ENCODE measurements at regions not wholly inside any gene's neighbourhood (a gene's known extent, or its start where the extent isn't known, plus 50 kb on each side); places are given as distances from the start of the nearest gene placed in this dataset.
"Not testable (repeated sequence)": the region's sequence is repeated elsewhere in the genome, so short reads cannot be mapped to it uniquely, and the experiment has no call there.

GRCh38 chr2:53028746-53029423 is 738.7 kb upstream of the CHAC2 start:
- no peak for ATAC-seq
- no peak for DNase-seq

DNA sequence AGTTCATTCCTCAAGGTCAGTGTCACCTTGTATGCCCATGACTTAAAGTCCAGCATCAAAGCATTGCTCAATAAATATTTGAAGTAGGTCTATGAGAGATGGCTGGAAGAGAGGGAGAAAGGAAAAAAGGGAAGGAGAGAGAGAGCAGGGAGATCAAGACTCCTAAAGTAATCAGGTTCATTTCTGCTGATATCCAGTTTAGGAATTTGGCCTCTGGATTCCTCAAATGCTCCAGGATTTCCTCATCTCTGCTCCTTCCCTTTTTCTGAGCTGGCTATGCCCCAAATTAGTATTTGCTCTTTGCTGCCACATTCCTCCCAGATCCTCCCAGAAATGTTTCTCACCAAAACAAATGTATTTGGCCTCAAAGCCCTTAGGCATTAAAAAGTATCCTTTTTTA is 739.4 kb upstream of the CHAC2 start:
- DNase-seq: no peak
- ATAC-seq: no peak

DNA sequence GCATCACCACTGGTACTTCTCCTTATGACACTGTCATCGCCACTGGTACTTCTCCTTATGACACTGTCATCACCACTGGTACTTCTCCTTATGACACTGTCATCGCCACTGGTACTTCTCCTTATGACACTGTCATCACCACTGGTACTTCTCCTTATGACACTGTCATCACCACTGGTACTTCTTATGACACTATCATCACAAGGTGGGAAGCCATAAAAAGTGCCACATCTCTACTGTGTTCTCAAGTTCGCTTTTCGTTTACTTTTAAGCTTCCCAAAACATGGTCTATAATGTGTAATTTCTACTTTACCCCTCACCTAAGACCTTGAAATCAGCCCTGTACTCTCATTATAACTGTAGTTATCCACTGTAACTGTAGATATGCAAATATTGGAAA is 745.4 kb upstream of the CHAC2 start:
- not testable (repeated sequence) for ATAC-seq, DNase-seq

- DNase-seq: no peak
- no peak for ATAC-seq
These were observed 745.8 kb upstream of the CHAC2 start for GRCh38 chr2:53021828-53022227.

DNA sequence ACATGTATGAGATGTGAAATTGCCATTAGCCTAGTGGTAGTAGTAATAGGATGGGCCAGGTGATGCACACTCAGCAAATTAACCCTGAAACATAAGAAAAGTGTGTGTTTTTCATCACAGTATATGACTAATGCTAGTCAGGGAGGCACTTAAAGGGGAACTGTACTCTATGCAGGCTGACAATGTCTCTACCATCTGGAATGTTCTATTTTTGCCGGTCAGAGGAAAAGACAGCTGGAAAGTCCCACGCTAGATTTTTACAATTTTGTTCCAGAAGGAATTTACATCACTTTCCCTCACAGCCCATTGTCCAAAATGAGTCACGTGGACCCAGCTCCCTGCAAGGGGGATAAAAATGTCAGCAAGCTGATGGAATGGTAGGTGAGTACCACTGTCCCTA is 746.3 kb upstream of the CHAC2 start:
- ATAC-seq (no peak), DNase-seq (no peak)

GRCh38 chr2:53018825-53019425 is 748.7 kb upstream of the CHAC2 start:
- DNase-seq (no peak), ATAC-seq (no peak)

- no peak for ATAC-seq
These were observed 760.6 kb upstream of the CHAC2 start for GRCh38 chr2:53006980-53007379.

DNA sequence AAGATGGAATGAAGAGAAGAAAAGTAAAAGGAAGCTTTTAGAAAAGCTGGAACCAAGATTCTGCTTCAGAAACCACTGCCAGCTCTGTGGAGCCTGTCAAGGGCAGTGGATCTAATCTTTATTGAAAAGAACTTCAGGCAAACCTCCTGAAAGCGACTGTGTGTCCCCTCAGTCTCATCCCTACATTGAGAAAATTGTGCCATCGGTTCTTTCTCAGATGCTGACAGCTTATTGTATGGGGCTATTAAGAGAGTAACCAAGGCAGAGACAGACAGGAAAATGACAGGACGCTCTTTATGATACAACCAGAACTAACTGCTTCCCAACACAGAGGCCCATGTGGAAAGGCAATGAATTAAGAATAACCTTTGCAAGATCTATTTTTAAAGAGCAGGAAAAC is 763.2 kb upstream of the CHAC2 start:
- no peak for DNase-seq
- no peak for ATAC-seq

More at GRCh38 chr2:53006980-53007379, 760.6 kb upstream of the CHAC2 start:
- DNase-seq: no peak

- no peak for DNase-seq
- ATAC-seq: no peak
These were observed 772.2 kb upstream of the CHAC2 start for GRCh38 chr2:52995424-52995823.

GRCh38 chr2:52976143-52976949 is 791.3 kb upstream of the CHAC2 start:
- DNase-seq (no peak), ATAC-seq (no peak)

DNA sequence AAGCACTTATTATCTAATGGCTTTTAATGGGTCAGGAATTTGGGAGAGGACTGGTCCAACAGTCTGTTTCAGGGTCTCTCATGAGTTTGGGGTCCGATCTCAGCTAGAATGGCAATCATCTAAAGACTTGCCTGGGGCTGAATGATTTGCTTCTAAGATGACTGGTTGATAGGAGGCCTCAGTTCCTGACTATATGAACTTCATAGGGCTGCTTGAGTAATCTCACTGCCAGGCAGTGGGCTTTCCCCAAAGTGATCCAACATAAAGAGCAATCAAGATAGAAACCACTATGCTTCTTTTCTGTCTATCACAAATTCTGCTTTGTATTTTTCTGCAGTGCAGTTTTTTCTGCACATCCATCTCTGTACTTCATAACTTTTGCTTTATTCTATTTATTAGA is 793.5 kb upstream of the CHAC2 start:
- DNase-seq: no peak
- no peak for ATAC-seq

- DNase-seq (no peak), ATAC-seq (no peak)
These were observed 797.0 kb upstream of the CHAC2 start for GRCh38 chr2:52970642-52971041.

DNA sequence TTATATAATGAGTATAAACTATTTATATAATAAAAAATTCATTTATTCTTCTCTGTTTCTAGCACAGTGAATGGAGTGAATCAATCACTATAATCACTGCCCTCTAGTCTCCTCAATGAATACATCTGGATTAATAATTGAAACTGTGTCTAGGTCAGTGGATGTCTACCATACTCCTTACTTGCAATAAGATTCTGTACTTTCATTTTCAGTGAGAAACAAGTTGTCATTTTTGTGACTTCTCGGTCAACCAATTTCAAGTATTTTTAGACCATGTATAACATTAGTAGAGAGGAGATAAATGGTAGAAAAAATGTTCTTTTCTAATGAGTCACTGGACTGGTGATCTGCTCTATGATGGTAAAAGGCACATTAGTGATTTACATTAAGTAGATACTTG is 799.6 kb upstream of the CHAC2 start:
- ATAC-seq (no peak), DNase-seq (no peak)

DNA sequence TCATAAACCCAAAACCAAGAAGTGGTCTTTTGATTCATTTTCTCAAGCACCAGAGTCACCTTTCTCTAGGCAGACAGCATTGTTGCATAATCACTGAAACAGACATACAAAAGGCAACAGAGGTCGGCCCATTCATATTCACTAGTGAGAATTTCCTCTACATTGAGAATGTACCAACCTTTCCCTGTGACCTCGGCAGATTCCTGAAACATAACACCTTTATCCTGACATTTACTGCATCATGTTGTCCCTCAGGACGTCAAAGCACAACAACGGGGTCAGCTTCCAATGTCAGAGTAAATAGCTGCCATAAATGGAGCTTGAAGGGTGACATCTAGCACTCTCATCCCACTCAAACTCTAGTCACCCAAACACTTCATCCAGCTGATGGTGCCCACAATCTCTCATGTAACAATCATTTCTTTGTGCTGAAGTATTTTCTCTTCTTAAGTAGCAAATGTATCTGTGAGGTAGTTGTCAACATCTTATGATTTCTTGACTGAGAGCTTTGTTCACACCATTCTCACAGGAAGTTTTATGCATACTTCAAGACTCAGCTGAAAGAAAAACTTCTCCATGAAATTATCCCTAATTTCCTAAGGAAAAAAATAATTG is 802.6 kb upstream of the CHAC2 start:
- ATAC-seq: no peak
- DNase-seq: no peak

DNA sequence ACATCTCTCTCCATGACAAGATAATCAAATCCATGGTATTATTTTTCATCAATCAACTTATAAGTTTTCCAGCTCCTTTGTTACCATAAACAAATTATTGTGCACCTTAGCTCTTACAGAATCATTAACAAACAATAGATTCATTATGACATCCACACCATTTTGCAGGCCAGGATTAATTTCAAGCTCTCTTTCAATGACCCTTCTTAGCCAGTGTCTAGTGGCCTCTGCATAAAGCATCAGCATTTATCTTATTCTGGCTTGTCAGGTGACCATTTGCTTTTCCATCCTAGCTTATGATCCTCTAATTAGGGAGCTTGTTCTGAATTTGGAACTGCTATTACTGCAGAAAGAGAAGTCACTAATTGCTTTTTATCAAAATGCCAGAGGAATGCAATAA is 806.2 kb upstream of the CHAC2 start:
- DNase-seq: no peak
- no peak for ATAC-seq

- ATAC-seq (no peak), DNase-seq (no peak)
These were observed 806.7 kb upstream of the CHAC2 start for GRCh38 chr2:52960881-52961280.

DNA sequence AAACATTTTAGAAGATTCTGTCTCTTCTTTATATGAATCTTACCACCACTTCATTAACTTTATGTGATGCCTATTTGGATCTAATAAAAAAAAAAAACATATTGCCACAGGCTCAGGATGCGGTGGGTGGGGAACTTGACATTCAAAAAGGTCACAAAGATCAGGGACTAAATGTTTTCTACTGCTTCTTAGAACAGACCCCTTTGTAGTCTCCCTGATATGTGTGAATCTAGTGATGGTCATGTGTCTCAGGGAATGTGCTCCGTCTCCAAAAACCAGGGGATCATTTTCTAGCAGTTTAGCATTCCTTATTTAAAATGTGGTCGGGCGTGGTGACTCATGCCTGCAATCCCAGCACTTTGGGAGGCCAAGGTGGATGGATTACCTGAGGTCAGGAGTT is 807.8 kb upstream of the CHAC2 start:
- ATAC-seq: no peak
- no peak for DNase-seq

- no peak for ATAC-seq
These were observed 810.8 kb upstream of the CHAC2 start for GRCh38 chr2:52956766-52957165.

DNA sequence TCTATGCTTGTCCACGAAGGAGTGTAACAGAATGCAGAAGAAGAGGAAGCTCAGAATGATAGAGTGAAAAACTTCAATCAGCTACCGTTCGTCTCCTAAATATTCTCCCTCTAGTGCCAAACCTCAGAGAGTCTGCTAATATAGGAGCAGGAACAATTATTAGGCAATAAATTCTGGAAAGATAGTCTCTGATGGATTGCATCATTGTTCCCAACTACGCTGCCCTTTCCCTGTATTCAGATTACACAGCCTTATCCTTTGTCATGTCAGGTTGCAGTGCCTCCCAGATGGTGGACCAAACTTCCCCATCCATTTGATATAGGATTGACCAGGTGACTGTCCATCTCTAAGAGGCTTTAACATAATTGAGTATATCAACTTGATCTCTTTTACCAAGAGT is 811.5 kb upstream of the CHAC2 start:
- ATAC-seq: no peak
- DNase-seq: no peak

More at GRCh38 chr2:52956766-52957165, 810.8 kb upstream of the CHAC2 start:
- no peak for DNase-seq

DNA sequence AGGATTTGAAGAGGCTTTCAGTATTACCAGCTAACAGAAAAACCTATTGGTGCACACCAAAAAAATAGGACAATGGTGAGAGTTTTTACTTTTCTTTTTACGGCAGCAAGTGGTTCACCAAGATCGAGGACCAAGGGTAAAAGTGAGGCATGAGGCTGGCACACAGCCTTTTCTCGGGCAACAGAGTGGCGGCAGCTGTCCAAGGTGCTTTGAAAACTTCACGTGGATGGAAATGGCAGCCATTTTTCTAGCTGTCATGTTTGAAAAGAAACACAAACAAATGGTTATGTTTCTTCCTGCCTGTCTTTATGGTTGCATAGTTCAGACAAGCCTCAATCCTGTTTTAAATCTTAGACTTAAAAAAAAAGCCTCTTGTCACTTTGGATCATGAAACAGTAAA is 812.5 kb upstream of the CHAC2 start:
- ATAC-seq: no peak

GRCh38 chr2:52940101-52940500 is 827.5 kb upstream of the CHAC2 start:
- ATAC-seq (no peak), DNase-seq (no peak)

More for the DNA sequence above, 812.5 kb upstream of the CHAC2 start:
- DNase-seq: no peak

DNA sequence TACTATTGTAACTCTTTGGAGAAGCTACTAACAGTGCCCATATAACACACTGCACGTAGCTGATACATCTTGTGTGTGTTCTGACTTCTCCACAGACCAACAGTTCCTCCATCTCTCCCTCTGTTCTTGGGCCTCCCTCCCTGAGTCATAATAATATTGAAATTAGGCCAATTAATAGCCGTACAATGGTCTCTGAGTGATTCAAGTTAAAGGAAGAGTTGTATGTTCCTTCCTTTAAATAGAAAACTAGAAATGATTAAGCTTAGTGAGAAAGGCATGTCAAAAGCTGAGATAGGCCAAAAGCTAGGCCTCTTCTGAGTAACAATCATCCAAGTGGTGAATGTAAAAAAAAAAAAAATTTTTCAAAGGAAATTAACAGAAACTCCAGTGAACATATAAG is 828.4 kb upstream of the CHAC2 start:
- DNase-seq (no peak), ATAC-seq (no peak)

GRCh38 chr2:52936029-52936428 is 831.6 kb upstream of the CHAC2 start:
- no peak for DNase-seq

More at GRCh38 chr2:52936029-52936428, 831.6 kb upstream of the CHAC2 start:
- no peak for ATAC-seq

Data from stimulated activated naive CD8-positive, alpha-beta T cell treated with anti-CD3 and anti-CD28 coated beads, Interleukin-15, Interleukin-2, amounts not matched to agents 100 U/mL and 50 U/mL, for 24 hours (primary cell).